ENCODE measurements at regions not wholly inside any gene's neighbourhood (a gene's known extent, or its start where the extent isn't known, plus 50 kb on each side); places are given as distances from the start of the nearest gene placed in this dataset.

DNA sequence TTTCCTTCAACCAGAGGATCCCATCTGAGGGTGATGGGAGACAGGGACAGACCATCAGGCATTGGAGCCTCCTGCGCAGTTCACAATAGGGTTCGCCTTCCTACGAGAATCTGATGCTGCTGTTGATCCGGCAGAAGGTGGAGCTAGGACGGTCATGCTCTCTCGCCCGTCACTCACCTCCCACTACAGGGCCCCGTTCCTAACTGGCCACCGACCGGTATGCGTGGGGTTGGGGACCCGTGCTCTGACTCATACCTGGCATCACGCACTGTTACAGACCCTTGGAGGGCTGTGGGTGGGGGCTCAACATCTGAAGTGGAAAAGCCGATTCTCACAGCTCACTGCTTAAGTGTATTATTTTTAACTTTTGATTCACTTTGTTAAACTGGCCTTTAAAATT is 402.3 kb downstream of the BRD1 start:
- DNase-seq = no peak

- DNase-seq = no peak
These were observed 402.8 kb downstream of the BRD1 start for GRCh38 chr22:49424893-49425270.

- DNase-seq = no peak
These were observed 404.5 kb downstream of the BRD1 start for GRCh38 chr22:49423125-49423650.

DNA sequence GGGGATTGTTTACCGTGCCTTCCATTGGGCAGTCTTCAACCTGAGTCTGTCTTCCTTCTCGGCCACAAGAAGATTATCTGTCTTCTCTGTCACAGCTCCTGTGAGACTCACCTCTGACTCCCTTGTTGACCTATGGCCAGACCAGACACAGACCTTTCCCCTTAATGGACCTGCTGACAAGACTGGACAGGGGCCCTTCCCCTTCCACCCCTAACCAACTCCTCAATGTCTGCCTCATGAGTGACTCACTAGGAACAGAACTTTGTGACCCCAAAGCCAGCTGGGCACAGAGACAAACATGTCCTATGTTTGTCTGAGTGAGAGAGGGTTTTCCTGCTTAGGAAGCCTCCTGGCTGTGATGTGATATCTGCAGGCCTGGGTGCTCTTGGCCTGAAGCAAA is 405.0 kb downstream of the BRD1 start:
- no peak for DNase-seq

DNA sequence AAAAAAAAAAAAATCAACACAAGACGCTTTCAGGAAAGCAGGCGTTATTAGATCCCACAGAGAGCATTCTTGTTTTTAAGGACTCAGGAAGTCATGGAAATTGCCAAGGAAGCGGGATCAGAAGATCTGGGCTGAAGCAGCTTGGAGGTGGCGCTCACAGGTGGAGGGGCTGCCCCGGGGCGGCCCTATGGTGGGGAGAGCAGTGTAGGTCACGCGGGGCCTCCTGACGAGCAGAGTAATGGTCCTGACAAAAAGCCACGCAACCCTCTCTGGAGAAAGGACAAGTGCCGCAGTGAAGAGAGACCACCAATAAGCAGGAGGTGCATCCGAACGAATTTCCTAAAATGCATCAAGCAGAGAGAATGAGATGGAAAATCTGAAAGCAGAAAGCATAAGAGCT is 407.0 kb downstream of the BRD1 start:
- no peak for DNase-seq

DNA sequence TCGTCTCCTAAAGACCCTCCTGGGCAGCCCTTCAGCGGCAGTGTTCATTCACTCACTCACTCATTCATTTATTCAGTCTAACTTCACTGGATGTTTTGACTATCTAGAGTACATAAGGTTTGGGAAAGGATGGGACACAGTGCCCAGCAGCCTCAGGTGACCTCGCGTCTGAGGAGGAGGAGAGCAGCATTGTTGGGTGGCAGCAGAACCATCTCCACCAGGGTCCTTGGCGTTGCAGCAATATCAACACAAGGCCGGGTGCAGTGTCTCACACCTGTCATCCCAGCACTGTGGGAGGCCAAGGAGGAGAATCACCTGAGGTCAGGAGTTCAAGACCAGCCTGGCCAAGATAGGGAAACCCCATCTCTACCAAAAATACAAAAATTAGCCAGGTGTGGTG is 408.0 kb downstream of the BRD1 start:
- no peak for DNase-seq

GRCh38 chr22:49418943-49419342 is 408.7 kb downstream of the BRD1 start:
- DNase-seq = no peak

DNA sequence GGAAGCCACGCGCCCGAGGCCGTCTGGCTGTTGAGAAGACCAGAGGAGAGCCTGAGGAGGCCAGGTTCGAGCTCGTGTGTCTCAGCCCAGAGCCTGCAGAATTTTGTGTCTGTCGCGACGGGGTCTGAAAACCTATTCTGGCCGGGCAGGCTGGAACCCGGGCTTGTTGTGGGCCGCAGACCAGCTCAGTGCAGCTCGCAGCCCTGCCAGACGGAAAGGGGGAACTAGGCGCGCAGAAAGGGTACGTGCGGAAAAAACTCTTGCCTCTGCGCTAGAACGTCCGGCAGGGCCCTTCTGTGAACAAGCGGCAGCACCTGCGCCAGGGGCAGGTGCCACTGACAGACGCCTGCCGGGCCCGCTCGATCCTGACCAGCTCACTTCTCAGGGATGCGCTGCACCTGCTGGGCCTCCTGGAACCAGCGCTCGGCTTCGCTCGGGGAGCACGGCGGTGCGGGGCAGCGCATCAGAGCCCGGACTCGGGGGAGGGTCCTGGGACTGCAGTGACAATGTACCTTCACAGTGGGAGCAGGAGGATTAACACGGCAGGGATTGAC is 409.3 kb downstream of the BRD1 start:
- DNase-seq = no peak

- DNase-seq = no peak
These were observed 409.8 kb downstream of the BRD1 start for GRCh38 chr22:49417833-49418232.

GRCh38 chr22:49417326-49417725 is 410.3 kb downstream of the BRD1 start:
- no peak for DNase-seq

- peak; percentile 0 for DNase-seq
These were observed 412.3 kb downstream of the BRD1 start for GRCh38 chr22:49415151-49415951.

DNA sequence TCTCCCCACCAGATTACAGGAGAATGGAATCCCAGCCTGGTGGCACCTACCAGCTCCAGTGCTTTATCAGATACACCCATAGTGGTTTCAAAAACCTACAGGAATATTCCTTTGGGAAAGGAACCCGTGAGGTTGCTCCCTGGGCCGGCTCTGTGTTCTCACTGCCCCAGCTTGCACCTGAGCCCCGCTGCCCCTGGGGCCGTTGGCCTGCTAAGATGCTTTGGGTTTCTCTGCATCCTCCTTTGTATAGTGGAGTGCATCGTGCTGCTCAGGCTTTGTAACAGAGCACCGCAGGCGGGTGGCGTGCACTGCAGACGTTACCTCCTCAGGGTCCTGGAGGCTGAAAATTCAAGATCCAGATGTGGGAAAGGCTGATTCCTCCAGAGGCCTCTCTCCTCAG is 414.1 kb downstream of the BRD1 start:
- no peak for DNase-seq

- no peak for DNase-seq
These were observed 414.5 kb downstream of the BRD1 start for GRCh38 chr22:49413146-49413545.

GRCh38 chr22:49412236-49412635 is 415.4 kb downstream of the BRD1 start:
- no peak for DNase-seq

DNA sequence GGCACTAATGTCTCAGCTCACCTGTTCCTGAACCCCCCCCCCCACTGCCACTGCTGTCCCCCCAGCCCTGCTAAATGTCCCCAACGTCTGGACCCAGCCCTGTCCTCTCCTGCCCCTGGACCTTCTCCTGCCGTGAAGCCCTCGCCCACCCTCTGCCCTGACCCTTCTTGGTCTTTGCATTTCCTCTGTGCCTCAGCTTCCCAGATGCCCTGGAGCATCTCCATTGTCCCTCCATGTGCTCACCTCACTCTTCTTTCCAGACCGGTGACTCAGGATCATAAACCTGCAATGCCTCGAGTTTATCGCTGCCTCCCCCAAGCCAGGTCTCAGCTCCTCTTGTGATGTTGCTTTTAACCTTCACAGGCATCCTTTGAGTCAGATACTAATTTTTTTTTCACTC is 416.4 kb downstream of the BRD1 start:
- no peak for DNase-seq

GRCh38 chr22:49408102-49408836 is 419.4 kb downstream of the BRD1 start:
- no peak for DNase-seq

- no peak for DNase-seq
These were observed 420.6 kb downstream of the BRD1 start for GRCh38 chr22:49406879-49407587.

GRCh38 chr22:49406047-49406650 is 421.5 kb downstream of the BRD1 start:
- no peak for DNase-seq

DNA sequence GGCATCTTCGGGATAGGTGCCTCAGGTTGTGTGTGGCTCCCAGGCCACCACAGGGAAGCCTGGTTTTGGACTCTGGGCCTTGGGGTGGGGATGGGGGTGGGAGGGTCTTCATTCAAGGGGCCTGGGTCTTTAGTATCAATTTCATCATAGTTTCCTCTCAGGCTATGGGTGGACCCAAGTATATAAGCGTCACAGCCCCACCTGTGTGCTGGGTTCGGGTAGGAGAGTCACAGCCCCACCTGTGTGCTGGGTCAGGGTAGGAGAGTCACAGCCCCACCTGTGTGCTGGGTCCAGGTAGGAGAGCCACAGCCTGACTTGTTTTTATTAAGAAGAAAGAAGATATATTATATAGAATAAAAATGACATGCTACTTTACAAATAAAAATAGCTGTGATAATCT is 422.1 kb downstream of the BRD1 start:
- no peak for DNase-seq

DNA sequence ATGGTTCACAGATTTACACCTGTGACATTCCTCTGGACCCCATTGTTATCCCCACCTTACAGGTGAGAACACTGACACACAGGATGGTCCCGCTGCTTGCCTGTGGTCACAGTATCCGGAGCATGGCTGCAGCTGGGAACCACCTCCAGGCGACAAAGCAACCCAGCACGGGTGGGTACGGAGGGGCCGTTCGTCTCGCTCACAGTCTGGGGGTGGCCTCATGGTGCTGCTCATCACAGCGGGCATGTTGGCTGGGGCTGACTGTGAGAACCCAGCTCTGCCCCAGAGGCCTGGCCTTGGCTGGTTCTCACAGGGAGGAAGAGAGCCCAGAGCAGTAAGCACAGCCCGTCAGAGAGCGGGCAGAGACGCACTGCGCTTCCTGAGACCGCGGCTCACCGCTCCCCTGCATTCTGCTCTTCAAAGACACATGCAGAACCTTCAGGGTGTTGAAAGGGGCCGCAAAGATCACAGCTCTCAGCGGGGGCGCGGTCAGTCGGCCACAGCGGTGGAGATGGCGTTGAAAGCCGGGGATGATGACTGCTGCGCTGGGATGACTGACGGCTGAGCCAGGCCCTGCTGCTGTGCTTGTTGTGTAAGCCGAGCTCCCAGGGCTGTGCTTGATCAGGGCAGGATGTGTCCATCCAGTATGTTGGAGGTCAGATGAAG is 423.0 kb downstream of the BRD1 start:
- no peak for DNase-seq

- no peak for DNase-seq
These were observed 423.7 kb downstream of the BRD1 start for GRCh38 chr22:49404020-49404419.

- DNase-seq = no peak
These were observed 424.6 kb downstream of the BRD1 start for GRCh38 chr22:49403102-49403501.
